ENCODE measurements at regions not wholly inside any gene's neighbourhood (a gene's known extent, or its start where the extent isn't known, plus 50 kb on each side); places are given as distances from the start of the nearest gene placed in this dataset.

DNA sequence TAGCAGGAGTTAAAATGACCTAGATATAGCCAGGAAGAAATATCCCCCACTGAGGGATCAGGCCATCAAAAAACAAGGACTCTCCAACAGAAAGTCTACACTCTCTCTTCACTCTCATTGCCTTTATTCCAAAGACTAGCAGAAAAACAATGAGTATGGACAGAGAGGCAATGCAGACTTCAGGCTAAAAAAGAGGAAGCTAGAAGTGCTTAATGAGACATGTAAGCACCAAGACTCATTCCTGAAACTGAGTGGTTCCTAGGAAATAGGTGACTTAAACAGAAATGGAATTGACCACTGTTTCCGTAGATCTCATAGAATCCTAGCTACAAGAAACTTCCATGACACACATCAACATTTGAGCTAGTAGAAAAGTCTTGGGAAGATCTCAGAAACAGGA is 387.3 kb downstream of the KDM5D start:
- no peak for ATAC-seq
- Mint-ChIP-seq H3K36me3 (no peaks in the 10 kb centered on the region), H3K27me3 (ENCODE audit: low read depth in 2 of 2) (no peaks in the 10 kb centered on the region), H3K9me3 (no peaks in the 10 kb centered on the region), H3K27ac (no peak overlapping the region), H3K4me1 (no peaks in the 10 kb centered on the region), H3K4me3 (no peak overlapping the region)
- DNase-seq = no peak
- Histone ChIP-seq H3K36me3 (ENCODE audit: control insufficient read depth, insufficient read depth, low read length) (no peaks in the 10 kb centered on the region), H3K27ac (ENCODE audit: low read length) (no peak overlapping the region), H3K4me1 (ENCODE audit: control insufficient read depth, insufficient read depth, low read length) (no peaks in the 10 kb centered on the region), H3K4me3 (ENCODE audit: low read length) (no peak overlapping the region), H3K9me3 (ENCODE audit: control insufficient read depth, insufficient read depth, low read length) (no peaks in the 10 kb centered on the region), H3K27me3 (ENCODE audit: control insufficient read depth, insufficient read depth, low read length) (no peaks in the 10 kb centered on the region)
- intact Hi-C loops (cut with micrococcal nuclease) = no loop called here
- TF ChIP-seq, protein P1, sequence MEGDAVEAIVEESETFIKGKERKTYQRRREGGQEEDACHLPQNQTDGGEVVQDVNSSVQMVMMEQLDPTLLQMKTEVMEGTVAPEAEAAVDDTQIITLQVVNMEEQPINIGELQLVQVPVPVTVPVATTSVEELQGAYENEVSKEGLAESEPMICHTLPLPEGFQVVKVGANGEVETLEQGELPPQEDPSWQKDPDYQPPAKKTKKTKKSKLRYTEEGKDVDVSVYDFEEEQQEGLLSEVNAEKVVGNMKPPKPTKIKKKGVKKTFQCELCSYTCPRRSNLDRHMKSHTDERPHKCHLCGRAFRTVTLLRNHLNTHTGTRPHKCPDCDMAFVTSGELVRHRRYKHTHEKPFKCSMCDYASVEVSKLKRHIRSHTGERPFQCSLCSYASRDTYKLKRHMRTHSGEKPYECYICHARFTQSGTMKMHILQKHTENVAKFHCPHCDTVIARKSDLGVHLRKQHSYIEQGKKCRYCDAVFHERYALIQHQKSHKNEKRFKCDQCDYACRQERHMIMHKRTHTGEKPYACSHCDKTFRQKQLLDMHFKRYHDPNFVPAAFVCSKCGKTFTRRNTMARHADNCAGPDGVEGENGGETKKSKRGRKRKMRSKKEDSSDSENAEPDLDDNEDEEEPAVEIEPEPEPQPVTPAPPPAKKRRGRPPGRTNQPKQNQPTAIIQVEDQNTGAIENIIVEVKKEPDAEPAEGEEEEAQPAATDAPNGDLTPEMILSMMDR (IDR thresholded peaks at IDR 0.05) = no peak
- 83% methylated on average over 1 of the region's 1 CpG for WGBS (ENCODE audit: insufficient coverage)

DNA sequence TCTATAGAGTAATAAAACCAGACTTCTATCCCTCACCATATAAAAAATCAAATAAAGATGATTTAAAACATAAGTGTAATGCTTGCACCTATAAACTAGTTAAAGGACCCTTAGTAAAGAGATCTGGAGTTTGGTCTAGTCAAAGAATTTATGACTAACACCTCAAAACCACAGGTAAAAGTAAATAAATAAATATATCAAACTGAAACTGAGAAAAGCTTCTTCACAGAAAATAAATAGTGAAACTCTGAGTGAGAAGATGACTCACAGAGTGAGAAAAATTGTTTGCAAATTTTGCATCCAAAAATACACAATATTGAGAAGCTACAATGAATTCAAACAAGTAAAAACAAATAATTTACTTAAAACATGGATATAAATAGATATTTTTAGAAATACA is 387.8 kb downstream of the KDM5D start:
- Histone ChIP-seq H3K27me3 (ENCODE audit: control insufficient read depth, insufficient read depth, low read length) (no peaks in the 10 kb centered on the region), H3K36me3 (ENCODE audit: control insufficient read depth, insufficient read depth, low read length) (no peaks in the 10 kb centered on the region), H3K4me1 (ENCODE audit: control insufficient read depth, insufficient read depth, low read length) (no peaks in the 10 kb centered on the region), H3K27ac (ENCODE audit: low read length) (no peak overlapping the region), H3K4me3 (ENCODE audit: low read length) (no peak overlapping the region), H3K9me3 (ENCODE audit: control insufficient read depth, insufficient read depth, low read length) (no peaks in the 10 kb centered on the region)
- Mint-ChIP-seq H3K4me1 (no peaks in the 10 kb centered on the region), H3K27ac (no peak overlapping the region), H3K4me3 (no peak overlapping the region), H3K36me3 (no peaks in the 10 kb centered on the region), H3K27me3 (ENCODE audit: low read depth in 2 of 2) (no peaks in the 10 kb centered on the region), H3K9me3 (no peaks in the 10 kb centered on the region)
- DNase-seq = no peak
- TF ChIP-seq, protein P1 (IDR thresholded peaks at IDR 0.05) = no peak
- intact Hi-C loops (cut with micrococcal nuclease) = no loop called here
- ATAC-seq = no peak

DNA sequence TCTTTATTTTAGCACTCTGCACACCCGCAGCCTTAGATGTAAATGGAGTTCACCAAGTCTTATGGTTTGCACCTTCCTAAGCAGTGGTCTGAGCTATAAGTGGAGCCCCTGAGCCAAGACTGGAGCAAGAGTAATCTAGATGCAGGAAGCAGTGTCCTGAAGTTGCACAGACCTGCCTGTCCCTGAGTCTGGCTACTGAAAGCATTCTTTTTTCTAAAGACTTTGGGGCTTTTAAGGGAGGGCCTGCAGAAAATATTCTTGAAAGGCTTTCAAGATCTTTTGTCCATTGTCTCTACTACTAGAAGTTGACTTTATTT is 389.7 kb downstream of the KDM5D start:
- DNase-seq (no peak), ATAC-seq (no peak)
- H3K4me1 ChIP-seq (ENCODE audit: control insufficient read depth, insufficient read depth, low read length) = no peaks in the 10 kb centered on the region
- 91% methylated on average over 1 of the region's 1 CpG for WGBS (ENCODE audit: insufficient coverage)
- Mint-ChIP-seq H3K27me3 (ENCODE audit: low read depth in 2 of 2) (no peaks in the 10 kb centered on the region), H3K9me3 (no peaks in the 10 kb centered on the region), H3K4me1 (no peaks in the 10 kb centered on the region), H3K4me3 (no peak overlapping the region), H3K36me3 (no peaks in the 10 kb centered on the region), H3K27ac (no peak overlapping the region)
- no peaks in the 10 kb centered on the region for H3K36me3 ChIP-seq (ENCODE audit: control insufficient read depth, insufficient read depth, low read length)
- H3K9me3 ChIP-seq (ENCODE audit: control insufficient read depth, insufficient read depth, low read length) = no peaks in the 10 kb centered on the region
- intact Hi-C loops (cut with micrococcal nuclease) = no loop called here
- H3K27ac ChIP-seq (ENCODE audit: low read length) = no peak overlapping the region
- TF ChIP-seq, protein P1 (IDR thresholded peaks at IDR 0.05) = no peak
- H3K27me3 ChIP-seq (ENCODE audit: control insufficient read depth, insufficient read depth, low read length) = no peaks in the 10 kb centered on the region
- no peak overlapping the region for H3K4me3 ChIP-seq (ENCODE audit: low read length)

DNA sequence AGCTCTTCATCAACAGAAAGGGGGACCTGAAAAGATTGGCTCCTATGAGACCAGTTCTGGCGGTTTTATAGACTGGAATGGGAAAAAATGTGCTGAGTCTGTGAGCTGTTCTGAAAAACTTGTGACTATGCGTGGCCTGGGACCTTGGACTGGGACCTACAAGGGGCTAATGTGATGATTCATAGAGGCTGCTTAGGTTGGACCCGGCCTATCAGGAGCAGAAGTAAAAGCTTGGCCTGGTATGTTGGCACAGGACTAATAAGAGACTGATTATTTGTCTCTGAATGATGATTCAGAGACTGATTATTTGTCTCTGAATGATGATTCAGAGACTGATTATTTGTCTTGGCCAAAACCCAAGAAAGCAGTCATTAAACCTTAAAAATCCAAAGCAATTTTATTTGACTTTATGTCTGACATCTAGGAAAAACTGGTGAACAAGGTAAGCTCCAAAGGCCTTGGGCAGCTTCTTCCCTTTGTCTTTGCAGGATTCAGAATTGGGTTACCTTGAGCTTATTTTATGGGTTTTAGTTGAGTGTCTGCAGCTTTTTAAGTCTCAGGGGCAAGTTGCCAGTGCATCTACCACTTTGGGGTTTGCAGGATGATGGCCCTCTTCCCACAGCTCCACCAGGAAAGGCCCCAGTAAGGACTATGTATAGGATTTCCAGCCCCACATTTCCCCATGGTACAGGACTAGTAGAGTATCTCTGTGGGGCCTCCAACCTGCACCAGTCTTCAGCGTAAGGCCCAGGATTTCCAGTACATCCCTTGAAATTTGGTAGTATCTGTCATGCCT is 390.3 kb downstream of the KDM5D start:
- Mint-ChIP-seq H3K27ac (no peak overlapping the region), H3K27me3 (ENCODE audit: low read depth in 2 of 2) (no peaks in the 10 kb centered on the region), H3K4me1 (no peaks in the 10 kb centered on the region), H3K9me3 (no peaks in the 10 kb centered on the region), H3K36me3 (no peaks in the 10 kb centered on the region), H3K4me3 (no peak overlapping the region)
- DNase-seq (no peak), ATAC-seq (no peak)
- H3K36me3 ChIP-seq (ENCODE audit: control insufficient read depth, insufficient read depth, low read length) = no peaks in the 10 kb centered on the region
- TF ChIP-seq, protein P1 (IDR thresholded peaks at IDR 0.05) = no peak
- no peaks in the 10 kb centered on the region for H3K27me3 ChIP-seq (ENCODE audit: control insufficient read depth, insufficient read depth, low read length)
- H3K27ac ChIP-seq (ENCODE audit: low read length) = no peak overlapping the region
- intact Hi-C loops (cut with micrococcal nuclease) = no loop called here
- H3K9me3 ChIP-seq (ENCODE audit: control insufficient read depth, insufficient read depth, low read length) = no peaks in the 10 kb centered on the region
- no peaks in the 10 kb centered on the region for H3K4me1 ChIP-seq (ENCODE audit: control insufficient read depth, insufficient read depth, low read length)
- no peak overlapping the region for H3K4me3 ChIP-seq (ENCODE audit: low read length)
- WGBS (ENCODE audit: insufficient coverage) = 89% methylated on average over 4 of the region's 4 CpGs
